ENCODE measurements at regions not wholly inside any gene's neighbourhood (a gene's known extent, or its start where the extent isn't known, plus 50 kb on each side); places are given as distances from the start of the nearest gene placed in this dataset.

- Histone ChIP-seq H3K4me3 (no peak overlapping the region), H3K4me1 (no peaks in the 10 kb centered on the region), H3K27ac (no peak overlapping the region), H3K9me3 (peaks cover 0 to 3% (median 0%) of the 10 kb centered on the region in 4 donors), H3K27me3 (no peaks in the 10 kb centered on the region), H3K36me3 (no peaks in the 10 kb centered on the region)
- intact Hi-C loops (cut with DNase I), result no loop called here
- DNase-seq, result no peak
- TF ChIP-seq EP300 (IDR thresholded peaks at IDR 0.05), result no peak
- TF ChIP-seq POLR2AphosphoS5 (IDR thresholded peaks at IDR 0.05), result no peak
- no peak for TF ChIP-seq CTCF (IDR thresholded peaks at IDR 0.05)
- WGBS, 2 donors, result 94 to 96% methylated on average over 2 of the region's 2 CpGs
These were observed 1707.7 kb downstream of the MRPL39 start for GRCh38 chr21:23899561-23899960.

GRCh38 chr21:23890652-23891051 is 1716.6 kb downstream of the MRPL39 start:
- H3K4me3 ChIP-seq, result no peak overlapping the region
- H3K36me3 ChIP-seq, result no peaks in the 10 kb centered on the region
- TF ChIP-seq POLR2AphosphoS5 (IDR thresholded peaks at IDR 0.05), result no peak
- no peak for TF ChIP-seq CTCF (IDR thresholded peaks at IDR 0.05)
- no peak for TF ChIP-seq EP300 (IDR thresholded peaks at IDR 0.05)
- no peak for DNase-seq
- H3K27ac ChIP-seq, result no peak overlapping the region
- intact Hi-C loops (cut with DNase I), result no loop called here
- H3K9me3 ChIP-seq, result no peaks in the 10 kb centered on the region
- no peaks in the 10 kb centered on the region for H3K27me3 ChIP-seq
- H3K4me1 ChIP-seq, result no peaks in the 10 kb centered on the region
- WGBS, 2 donors, result 88 to 90% methylated on average over 4 of the region's 4 CpGs

GRCh38 chr21:23887725-23888306 is 1719.5 kb downstream of the MRPL39 start:
- 61 to 79% methylated on average over 10 of the region's 10 CpGs for WGBS, 2 donors
- H3K4me1 ChIP-seq, result no peaks in the 10 kb centered on the region

GRCh38 chr21:23886828-23887724 is 1720.2 kb downstream of the MRPL39 start:
- 83 to 88% methylated on average over 21 of the region's 21 CpGs for WGBS, 2 donors
- Histone ChIP-seq H3K4me1 (no peaks in the 10 kb centered on the region), H3K9me3 (no peaks in the 10 kb centered on the region), H3K36me3 (no peaks in the 10 kb centered on the region), H3K27me3 (no peaks in the 10 kb centered on the region), H3K4me3 (no peak overlapping the region), H3K27ac (no peak overlapping the region)
- no peak for DNase-seq
- TF ChIP-seq EP300 (IDR thresholded peaks at IDR 0.05), result no peak
- TF ChIP-seq CTCF (IDR thresholded peaks at IDR 0.05), result no peak
- no peak for TF ChIP-seq POLR2A (IDR thresholded peaks at IDR 0.05)
- no peak for TF ChIP-seq POLR2AphosphoS5 (IDR thresholded peaks at IDR 0.05)
- intact Hi-C loops (cut with DNase I), result no loop called here

More at GRCh38 chr21:23887725-23888306, 1719.5 kb downstream of the MRPL39 start:
- DNase-seq, result no peak
- Histone ChIP-seq H3K27me3 (no peaks in the 10 kb centered on the region), H3K9me3 (no peaks in the 10 kb centered on the region), H3K4me3 (no peak overlapping the region), H3K27ac (no peak overlapping the region), H3K36me3 (no peaks in the 10 kb centered on the region)
- no peak for TF ChIP-seq POLR2A (IDR thresholded peaks at IDR 0.05)
- intact Hi-C loops (cut with DNase I), result no loop called here

- 94 to 96% methylated on average over 4 of the region's 4 CpGs for WGBS, 2 donors
- Histone ChIP-seq H3K27ac (no peak overlapping the region), H3K36me3 (no peaks in the 10 kb centered on the region), H3K9me3 (no peaks in the 10 kb centered on the region), H3K4me3 (no peak overlapping the region), H3K4me1 (no peaks in the 10 kb centered on the region), H3K27me3 (no peaks in the 10 kb centered on the region)
- intact Hi-C loops (cut with DNase I), result no loop called here
- TF ChIP-seq CTCF (IDR thresholded peaks at IDR 0.05) (no peak), POLR2A (IDR thresholded peaks at IDR 0.05) (no peak), EP300 (IDR thresholded peaks at IDR 0.05) (no peak), POLR2AphosphoS5 (IDR thresholded peaks at IDR 0.05) (no peak)
- no peak for DNase-seq
These were observed 1725.5 kb downstream of the MRPL39 start for GRCh38 chr21:23881783-23882182.
